Iris pigment epithelial cell (primary cell): ENCODE measurements at regions not wholly inside any gene's neighbourhood (a gene's known extent, or its start where the extent isn't known, plus 50 kb on each side); places are given as distances from the start of the nearest gene placed in this dataset.
A peak's percentile ranks its signal among the peaks of the same experiment; 100 is the strongest.

Source experiments
- DNase-seq: peaks from one replicate; pipeline ENCODE4 v3.0.0-alpha.2; 2011; ENCODE audit warnings: low read depth

DNA sequence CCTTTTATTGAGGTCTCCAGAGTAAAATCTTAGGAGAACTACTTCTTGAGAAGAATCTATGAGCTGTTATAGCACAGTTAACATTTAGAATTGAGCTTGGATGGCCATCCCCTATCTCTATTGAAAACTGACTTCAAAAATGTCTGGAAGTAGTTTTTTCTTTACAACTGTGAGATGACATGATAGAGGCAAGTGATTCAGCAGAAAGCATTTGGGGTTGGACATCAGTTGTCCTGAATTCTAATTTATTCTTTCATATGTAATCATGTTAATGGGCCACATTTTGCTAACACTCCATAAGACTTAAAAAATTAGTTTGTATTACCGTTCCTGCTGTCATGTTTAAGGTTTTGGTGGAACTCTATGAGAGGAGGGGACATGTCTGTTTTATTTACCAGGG lies 237.0 kb upstream of the SLC14A2 start:
- DNase-seq, result no peak

DNA sequence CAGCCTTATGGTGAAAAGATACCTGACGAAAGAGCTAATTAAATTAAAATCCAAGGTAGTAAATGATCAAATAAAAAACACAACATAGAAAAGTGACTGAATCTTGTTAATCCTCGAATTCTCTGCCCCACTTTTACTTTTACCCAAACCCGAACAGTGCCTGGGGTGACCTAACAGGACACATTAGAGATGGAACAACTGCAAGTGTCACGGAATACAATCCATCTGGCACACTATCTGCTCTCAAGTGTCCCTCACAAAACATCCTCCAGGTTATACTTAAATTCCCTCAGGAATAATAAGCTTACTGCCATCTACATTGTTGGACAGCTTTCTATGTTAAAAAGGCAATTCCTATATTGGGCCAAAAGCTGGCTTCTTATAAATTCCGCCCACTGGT lies 236.3 kb upstream of the SLC14A2 start:
- DNase-seq, result no peak

DNA sequence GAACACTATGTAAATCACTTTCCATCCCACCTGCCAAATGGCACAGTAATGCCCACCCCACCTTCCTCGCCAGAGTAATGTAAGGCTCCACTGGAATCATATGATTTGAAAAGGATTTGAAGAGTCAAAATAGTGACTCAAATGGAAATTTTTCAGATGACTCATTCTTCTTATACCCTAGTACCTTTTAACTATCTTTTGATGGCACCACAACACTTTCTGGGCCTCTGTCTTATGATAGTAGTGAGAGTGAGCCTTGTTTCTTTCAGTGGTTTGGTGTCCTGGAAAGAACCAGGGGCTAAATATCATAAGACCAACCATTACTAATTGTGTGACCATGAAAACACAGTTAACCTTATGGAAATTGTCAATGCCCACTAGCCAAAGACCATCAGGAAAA lies 235.4 kb upstream of the SLC14A2 start:
- DNase-seq, result no peak

DNA sequence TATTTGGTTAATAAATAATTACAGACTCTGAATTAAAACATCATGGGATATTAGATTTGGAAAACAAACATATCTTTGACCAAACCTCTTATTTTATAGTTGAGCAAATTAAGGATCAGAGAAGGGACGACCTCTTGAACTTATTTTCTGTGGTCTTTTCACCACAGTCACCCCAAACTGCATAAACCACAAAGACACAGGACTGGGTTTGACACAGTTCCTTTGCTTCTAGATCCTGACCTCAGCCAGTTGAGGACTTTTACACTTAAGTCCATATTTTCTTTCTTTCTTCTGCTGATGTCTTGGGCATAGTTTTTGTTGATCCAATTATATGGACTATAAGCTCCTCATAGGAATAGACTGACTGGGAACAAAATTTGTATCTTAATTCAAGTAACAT lies 234.0 kb upstream of the SLC14A2 start:
- no peak for DNase-seq

DNA sequence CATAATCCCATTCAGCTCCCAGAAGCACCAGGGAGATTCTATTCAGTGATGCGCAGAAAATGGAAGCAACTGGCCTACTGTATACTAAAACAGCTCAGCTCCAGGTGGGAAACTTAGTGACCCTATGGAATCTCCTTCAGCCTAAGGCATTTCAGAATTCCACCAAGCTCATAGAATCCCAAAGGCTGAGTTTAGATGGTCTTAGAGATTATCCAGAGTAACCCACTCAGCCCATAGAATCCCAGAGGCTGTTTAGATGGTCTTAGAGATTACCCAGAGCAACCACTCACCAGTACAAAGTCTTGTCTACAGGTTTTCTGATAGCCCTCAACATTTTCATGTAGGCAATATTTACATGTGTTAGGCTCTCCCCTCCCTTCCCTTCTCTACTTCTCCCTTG lies 232.0 kb upstream of the SLC14A2 start:
- DNase-seq, result no peak

DNA sequence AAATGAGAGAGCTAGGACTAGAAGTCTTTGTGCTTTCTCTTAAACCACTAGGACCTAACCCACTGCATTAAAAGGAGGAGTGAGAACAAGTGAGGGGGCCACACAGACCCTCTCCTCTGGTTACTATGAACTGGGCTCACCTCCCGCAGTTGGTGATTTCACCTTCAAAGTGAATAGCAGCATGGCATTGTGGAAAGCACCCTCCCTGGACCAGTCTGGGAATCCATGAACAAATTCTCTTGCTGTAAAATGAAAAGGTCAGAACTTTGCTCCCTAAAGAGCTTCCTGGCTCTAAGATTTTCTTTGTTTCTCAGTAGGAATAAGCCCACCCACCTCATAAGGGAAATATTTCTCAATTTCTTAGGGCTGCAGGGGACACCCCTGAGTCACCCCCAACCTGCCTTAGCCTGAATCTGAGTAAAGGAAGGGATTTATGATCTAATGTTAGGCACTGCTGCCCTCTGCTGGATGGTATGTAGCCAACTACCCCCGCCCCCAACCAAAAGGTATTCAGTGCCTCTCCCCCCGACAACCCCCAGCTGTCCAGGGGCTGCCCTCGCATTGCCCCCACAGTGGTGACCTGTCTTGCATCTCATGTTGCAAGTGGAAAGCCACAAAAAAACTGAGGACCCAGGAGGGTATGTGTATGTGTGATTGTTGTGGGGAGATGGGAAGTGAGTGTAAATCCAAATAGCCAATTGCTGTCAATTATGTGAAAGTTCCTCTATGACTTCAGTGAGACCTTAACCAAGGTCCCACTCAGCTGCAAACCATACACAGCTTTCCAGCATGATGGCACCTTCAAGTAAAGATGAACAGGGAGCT lies 230.9 kb upstream of the SLC14A2 start:
- peak; percentile 44 for DNase-seq

DNA sequence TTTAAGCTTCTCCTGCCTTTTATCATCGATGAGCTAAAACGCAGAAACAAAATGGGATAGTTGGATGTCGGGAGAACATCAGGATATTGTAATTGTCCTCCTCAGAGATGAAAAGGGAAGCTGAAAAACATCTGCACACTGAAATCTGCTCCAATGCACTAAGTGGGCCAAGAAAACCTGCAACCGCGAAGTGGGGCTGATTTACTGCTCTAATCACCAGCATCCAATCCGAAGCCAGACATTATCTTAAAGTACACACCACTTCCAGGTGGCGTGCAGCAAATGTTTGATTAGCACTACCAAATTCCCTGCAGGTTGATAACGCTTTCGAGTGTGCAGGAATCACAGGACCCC lies 230.3 kb upstream of the SLC14A2 start:
- DNase-seq, result no peak

DNA sequence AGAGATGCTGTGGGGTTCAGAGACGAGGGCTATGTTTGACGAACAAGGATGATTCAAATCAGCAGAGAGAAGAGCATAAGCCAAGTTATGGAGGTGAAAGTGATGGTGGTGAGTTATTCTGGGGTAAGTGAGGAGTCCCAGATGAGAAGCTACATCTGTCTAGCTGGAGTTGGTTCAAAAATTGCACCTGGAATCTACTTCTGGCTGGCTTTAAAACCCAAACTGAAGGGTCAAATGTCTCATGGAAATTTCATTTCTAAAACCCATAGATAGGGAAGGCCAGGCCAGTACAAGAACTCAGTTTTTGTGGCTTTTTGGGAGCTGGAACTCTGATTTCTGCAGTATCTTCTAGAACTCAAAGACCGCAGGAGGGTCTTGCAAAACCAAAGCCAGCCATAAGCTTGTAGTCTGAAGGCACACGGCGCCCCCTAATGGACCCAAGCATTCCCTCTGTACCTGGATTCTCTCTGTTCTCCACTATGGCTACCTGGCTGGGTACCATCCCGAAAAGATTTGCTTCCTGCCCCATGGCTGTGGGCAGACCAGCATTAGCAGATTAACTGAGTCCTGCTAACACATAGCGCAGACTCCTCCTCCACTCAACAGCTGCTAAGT lies 229.1 kb upstream of the SLC14A2 start:
- peak; percentile 6 for DNase-seq

DNA sequence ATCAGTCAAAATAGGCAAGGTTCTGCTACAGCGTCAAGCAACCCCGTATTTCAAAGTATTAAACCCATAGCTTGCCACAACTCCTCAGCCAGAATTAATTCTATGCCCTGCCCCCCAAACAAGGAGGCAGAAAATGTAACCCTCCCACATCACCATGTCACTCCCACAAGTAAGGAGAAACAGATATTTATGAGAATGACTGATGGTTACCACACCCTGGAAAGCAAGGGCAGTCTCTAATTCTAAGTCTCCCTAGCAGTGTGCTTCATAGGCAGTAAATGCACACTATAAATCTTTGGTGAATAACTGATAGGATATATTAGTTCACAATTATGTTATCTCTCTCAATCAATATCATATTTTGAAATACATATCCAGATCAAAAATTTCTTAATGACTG lies 228.0 kb upstream of the SLC14A2 start:
- DNase-seq, result no peak

DNA sequence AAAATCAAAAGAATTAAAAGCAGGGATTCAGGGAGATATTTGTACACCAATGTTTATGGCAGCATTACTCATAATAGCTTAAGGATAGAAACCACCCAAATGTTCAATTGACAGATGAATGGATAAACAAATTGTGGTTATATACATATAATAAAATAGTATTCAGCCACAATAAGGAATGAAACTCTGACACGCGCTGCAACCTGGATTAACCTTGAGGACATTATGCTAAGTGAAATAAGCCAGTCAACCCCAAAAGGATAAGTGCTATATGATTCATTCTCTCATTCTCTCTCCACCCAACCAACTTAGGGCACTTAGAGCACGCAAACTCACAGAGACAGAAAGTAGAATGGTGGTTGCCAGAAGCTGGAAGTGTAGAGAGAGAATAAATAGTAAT lies 216.8 kb upstream of the SLC14A2 start:
- no peak for DNase-seq

DNA sequence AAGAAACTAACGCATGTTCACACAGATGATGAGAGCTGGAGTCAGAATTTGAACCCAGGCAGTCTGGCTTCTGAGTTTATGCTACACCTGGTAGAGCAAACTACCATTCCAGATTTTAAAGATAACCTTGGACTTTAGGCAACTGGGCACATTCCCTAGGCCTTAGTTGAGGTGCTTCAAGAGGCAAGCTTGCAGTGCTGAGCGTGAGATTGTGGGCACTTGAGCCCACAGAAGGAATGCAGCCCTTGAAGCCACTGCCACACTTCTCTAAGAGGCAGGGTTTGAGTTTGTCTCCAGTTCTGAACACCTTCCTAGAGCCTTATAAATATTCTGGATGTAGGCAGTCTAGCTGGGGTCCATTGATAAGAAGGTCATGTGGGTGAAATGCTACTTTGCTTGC lies 216.1 kb upstream of the SLC14A2 start:
- DNase-seq, result no peak

DNA sequence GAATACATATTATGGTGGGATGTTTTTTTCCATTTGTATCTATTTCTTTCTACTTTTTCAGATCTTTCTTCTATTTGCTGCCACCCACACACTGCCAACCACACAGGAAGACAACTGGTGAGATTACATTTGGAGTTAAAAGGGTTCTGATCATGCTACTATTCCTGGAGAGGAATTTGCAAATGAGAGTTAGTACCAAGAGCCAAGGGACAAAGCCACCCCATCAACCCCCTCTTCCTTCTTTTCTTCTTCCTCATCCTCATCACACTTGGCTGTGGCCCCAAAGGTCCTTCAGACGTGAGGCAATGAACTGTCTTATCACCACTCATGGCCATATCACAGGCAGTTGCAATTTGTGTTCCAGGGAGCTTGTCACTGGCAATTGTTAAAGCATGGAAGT lies 215.6 kb upstream of the SLC14A2 start:
- DNase-seq, result no peak

DNA sequence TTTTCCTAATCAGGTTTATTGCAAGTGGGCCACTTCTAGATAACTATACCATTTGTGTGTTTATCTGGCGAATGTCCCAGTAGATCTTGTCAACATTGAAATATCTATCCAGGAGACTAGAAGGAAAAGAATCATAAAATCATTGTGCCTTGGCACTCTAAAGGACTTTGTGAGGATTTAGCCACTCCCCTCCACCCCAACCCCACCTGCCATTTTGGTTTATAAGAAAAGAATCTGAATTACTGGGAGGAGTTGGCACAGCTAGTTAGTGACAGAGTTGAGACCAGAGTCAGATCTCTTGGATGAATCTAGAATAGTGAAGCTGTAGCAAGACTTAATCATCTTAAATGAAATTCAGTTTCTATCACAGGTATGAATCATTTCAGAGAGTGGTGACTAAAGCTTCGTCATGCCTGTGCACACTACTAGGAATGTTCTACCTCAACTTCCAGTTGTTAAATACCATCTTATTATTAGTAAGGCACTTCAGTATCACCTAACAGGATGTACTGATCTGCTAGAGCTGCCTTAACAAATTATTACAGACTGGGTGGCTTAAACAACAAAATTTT lies 212.7 kb upstream of the SLC14A2 start:
- DNase-seq, result peak; percentile 42

DNA sequence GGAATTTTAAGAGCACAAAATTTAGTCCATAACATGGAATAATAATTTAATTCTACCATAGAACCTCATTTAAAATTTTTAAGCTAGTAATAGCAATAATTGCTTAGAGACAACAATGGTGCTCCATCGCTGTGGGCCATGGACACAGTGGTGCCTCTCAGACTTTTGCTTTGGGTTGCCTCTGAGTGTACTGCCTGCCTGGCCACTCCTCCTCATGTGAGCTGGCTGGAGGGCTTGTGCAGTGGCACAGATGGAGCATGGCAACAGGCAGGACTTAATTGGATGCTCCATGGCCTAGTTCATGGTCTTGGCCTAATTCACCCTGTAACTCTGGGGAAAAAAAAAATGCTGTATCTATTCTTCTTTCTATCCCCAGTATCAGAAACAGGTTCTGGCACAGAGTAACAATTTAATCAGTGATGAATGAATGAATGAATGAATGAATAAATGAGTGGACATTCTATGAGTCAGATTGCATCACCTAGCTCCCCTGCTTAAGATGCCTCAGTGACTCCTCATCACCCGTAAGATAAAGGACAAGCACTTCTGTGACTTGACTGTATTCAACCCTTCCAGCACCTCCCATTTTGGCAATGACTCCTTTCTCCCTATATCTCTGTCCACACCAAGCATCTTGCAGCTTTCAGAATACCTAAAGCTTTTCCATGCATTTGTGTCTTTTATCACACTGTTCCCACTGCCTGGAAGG lies 211.8 kb upstream of the SLC14A2 start:
- DNase-seq, result no peak

DNA sequence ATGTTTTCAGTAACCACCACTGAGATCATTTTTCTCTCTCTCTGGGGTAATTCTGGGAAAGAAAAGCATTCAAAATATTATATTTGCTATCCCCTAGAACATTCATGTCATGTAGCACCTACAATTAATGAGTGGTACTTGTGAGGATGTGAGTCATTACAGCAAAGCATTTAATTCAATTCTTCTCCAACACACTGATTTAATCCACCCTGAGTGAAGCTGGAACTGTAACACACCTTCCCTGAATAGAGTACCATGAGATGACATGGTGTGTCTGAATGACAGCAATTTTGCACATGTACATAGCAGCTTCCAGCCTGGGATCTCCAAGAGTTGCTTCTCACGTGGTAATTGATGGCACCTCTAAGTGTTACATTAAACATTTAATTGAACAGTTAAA lies 207.1 kb upstream of the SLC14A2 start:
- no peak for DNase-seq

DNA sequence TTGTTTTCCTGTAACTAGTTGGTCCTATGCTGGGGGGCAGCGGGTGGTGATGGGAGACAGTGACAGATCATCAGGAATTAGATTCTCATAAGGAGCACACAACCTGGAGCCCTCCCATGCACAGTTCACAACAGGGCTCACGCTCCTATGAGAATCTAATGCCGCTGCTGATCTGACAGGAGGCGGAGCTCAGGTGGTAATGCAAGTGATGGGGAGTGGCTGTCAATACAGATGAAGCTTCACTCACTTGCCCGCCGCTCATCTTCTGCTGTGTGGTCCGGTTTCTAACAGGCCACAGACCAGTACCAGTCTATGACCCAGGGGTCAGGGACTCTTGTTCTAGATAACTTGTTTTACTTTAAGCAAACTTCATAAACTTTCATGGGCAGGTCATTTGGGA lies 205.3 kb upstream of the SLC14A2 start:
- DNase-seq, result no peak

DNA sequence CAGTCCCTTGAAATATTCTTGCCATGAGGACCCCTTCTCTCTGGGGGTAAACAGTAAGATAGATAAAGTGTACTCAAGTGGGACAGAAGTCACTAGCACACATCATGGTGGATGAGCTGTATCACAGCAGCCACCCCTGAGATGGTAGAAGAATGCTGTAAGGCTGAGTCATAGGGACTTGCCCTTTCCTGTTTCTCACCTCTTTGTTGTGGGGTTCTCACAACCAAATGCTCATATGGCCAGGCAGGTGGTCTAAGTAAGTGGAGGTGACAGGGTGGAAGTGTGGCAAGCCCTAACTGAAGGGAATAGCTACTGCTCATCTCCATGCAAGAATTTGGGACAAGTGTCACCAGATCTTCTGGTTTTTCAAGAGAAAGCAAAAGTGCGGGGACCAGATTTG lies 202.7 kb upstream of the SLC14A2 start:
- no peak for DNase-seq

DNA sequence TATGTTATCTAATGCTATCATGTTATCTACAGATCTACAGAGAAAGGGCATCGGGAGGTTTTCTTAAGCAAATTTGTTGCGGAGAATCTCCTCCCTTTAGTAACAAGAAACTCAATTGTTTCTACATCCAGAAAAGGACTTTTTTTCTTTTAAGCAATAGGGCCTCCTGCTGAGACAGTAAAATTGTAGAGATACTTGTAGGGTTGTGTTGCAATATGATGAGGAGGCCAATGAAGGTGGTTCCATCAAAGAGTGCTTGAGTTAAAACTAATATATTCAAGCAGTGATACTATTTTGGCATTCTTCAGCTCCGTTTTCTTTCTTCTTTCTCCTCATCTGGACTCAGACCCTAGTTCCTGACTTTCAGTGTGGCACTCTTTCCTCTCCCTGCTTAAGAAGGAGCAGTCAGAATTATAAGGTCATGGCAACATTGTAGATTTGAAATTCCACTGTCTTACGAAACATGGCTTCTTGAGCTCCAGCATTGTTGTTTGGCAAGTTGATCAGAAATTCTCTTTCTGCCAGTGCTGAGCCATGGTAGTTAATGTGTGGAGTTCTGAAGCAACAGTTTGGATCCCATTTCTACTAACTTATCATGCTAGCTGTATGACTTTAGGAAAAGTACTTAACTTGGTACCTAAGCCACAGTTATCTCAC lies 202.0 kb upstream of the SLC14A2 start:
- no peak for DNase-seq

DNA sequence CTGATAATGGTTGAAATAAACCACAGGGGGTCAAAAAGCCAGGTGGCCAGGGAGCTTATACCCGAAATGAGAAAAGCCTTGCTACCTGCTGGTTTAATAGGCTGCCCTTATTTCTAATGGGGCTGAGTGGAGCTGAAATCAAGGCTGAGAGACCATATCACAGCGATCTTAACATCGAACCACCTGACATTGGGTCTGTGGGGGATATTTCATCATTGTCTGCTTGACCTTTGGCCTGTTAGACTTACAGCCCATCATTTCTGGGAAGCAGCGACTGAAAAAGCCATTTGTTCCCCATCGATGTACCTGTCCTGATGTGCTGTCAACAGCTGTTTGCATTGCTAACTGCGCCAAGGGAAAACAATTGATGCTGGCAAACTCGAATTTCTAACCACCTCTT lies 199.7 kb upstream of the SLC14A2 start:
- DNase-seq, result no peak

DNA sequence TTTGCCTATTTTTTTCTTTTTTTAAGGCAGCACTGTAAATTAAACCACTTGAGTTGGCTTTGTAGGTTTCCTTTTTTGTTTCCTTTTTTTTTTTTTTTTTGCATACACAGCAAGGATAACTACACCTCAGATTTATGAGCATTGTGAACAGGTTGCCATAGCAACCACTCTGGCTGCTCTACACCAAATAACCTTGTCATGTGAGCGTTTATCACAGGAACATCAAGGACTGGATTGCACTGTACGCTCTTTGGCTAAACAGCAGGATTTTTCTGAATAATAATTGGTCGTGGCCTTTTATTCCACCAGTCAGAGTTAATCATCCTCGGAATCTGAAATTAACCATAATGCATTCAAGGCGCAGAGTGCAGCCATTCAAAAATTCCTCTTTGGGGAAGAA lies 199.1 kb upstream of the SLC14A2 start:
- DNase-seq, result no peak

DNA sequence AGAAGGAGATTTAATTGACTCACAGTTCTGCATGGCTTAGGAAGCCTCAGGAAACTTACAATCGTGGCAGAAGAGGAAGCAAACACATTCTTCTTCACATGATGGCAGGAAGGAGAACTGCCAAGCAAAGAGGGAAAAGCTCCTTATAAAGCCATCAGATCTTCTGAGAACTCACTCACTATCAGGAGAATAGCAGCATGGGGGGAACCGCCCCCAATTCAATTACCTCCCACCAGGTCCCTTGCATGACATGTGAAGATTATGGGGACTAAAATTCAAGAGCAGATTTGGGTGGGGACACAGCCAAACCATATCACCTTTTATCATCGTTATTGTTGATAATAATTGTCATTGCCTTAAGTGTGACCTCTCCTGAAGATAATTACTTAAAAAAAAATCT lies 197.9 kb upstream of the SLC14A2 start:
- DNase-seq, result no peak

DNA sequence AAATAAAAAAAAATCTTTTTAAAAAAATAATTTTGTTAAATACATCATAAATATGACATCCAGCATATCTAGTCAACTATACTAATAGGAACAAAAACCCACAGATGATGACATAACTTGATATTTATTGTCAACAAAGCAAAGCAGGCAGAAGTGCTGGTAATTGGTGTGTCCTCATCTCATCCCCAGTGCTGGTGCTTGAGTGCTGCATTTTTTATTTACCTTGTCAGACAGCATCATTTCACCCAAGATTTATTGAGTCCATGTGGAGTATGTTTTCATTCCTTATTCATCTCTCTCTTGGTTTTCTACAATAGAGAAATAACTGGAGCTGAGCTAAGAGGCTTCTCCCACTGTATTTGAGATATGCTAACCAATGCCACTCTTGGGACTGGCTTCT lies 191.6 kb upstream of the SLC14A2 start:
- DNase-seq, result no peak

DNA sequence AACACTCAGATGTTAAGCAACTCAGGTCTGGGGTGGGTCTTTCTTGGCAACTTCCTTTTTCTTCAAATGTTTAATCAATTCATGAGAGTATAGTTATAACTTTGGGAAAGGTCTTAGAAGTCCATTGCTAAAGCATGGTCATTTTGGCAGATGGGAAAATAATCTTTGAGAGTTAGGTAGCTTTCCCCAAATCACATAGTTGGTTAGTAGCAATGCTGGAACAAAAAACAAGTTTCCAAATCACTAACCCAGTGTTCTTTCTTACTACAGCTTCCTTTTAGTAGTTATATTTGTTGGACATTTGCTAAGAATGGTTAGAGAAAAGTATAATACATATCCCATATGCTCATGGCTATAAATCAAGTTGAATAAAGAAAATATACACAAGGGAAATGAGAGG lies 185.2 kb upstream of the SLC14A2 start:
- DNase-seq, result no peak
